ENCODE measurements at regions not wholly inside any gene's neighbourhood (a gene's known extent, or its start where the extent isn't known, plus 50 kb on each side); places are given as distances from the start of the nearest gene placed in this dataset.

DNA sequence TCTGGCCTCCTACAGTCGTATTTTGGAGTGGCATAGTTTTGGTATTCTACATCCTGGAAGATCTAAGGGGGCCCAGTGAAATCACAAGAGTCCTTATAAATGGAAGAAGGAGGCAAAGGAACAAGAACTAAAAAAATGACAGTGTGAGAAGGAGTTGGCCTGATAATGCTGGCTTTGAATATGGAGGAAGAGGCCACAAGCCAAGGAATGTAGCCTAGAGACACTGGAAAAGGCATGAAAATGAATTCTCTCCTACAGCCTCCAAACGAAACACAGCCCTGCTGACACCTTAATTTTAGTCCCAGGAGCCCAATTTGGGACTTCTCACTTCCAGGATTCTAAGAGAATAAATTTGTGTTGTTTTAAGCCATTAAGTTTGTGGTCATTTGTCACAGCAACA, 54.6 kb upstream of the LIPC start:
- TF ChIP-seq POLR2A (IDR thresholded peaks at IDR 0.05; ENCODE audit: borderline replicate concordance, extremely low read depth, insufficient read depth, insufficient read length) (no peak), YY1 (IDR thresholded peaks at IDR 0.05; ENCODE audit: extremely low read depth, insufficient replicate concordance, low read depth, low read length) (no peak), CEBPB (IDR thresholded peaks at IDR 0.05; ENCODE audit: low read depth) (no peak), ELF1 (IDR thresholded peaks at IDR 0.05; ENCODE audit: borderline replicate concordance, low read depth) (no peak), ZNF274 (IDR thresholded peaks at IDR 0.05; ENCODE audit: low read depth, low read length) (no peak), JUND (IDR thresholded peaks at IDR 0.05) (no peak), EZH2 (IDR thresholded peaks at IDR 0.05) (no peak), POLR2AphosphoS5 (IDR thresholded peaks at IDR 0.05; ENCODE audit: low read depth, low read length) (no peak), EGR1 (IDR thresholded peaks at IDR 0.05; ENCODE audit: low read depth) (no peak), SP1 (IDR thresholded peaks at IDR 0.05; ENCODE audit: low read depth) (no peak)
- TF ChIP-seq, protein P1, sequence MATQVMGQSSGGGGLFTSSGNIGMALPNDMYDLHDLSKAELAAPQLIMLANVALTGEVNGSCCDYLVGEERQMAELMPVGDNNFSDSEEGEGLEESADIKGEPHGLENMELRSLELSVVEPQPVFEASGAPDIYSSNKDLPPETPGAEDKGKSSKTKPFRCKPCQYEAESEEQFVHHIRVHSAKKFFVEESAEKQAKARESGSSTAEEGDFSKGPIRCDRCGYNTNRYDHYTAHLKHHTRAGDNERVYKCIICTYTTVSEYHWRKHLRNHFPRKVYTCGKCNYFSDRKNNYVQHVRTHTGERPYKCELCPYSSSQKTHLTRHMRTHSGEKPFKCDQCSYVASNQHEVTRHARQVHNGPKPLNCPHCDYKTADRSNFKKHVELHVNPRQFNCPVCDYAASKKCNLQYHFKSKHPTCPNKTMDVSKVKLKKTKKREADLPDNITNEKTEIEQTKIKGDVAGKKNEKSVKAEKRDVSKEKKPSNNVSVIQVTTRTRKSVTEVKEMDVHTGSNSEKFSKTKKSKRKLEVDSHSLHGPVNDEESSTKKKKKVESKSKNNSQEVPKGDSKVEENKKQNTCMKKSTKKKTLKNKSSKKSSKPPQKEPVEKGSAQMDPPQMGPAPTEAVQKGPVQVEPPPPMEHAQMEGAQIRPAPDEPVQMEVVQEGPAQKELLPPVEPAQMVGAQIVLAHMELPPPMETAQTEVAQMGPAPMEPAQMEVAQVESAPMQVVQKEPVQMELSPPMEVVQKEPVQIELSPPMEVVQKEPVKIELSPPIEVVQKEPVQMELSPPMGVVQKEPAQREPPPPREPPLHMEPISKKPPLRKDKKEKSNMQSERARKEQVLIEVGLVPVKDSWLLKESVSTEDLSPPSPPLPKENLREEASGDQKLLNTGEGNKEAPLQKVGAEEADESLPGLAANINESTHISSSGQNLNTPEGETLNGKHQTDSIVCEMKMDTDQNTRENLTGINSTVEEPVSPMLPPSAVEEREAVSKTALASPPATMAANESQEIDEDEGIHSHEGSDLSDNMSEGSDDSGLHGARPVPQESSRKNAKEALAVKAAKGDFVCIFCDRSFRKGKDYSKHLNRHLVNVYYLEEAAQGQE (IDR thresholded peaks at IDR 0.05; ENCODE audit: low read depth): no peak
- TF ChIP-seq, protein P2, sequence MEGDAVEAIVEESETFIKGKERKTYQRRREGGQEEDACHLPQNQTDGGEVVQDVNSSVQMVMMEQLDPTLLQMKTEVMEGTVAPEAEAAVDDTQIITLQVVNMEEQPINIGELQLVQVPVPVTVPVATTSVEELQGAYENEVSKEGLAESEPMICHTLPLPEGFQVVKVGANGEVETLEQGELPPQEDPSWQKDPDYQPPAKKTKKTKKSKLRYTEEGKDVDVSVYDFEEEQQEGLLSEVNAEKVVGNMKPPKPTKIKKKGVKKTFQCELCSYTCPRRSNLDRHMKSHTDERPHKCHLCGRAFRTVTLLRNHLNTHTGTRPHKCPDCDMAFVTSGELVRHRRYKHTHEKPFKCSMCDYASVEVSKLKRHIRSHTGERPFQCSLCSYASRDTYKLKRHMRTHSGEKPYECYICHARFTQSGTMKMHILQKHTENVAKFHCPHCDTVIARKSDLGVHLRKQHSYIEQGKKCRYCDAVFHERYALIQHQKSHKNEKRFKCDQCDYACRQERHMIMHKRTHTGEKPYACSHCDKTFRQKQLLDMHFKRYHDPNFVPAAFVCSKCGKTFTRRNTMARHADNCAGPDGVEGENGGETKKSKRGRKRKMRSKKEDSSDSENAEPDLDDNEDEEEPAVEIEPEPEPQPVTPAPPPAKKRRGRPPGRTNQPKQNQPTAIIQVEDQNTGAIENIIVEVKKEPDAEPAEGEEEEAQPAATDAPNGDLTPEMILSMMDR (IDR thresholded peaks at IDR 0.05 in 2 of 3, conservative IDR thresholded peaks at IDR 0.05 in 1 of 3; ENCODE audit: borderline replicate concordance in 1 of 3, insufficient read depth in 1 of 3, low read depth in 2 of 3, low read length in 2 of 3): no peak
- TF ChIP-seq, protein P3, sequence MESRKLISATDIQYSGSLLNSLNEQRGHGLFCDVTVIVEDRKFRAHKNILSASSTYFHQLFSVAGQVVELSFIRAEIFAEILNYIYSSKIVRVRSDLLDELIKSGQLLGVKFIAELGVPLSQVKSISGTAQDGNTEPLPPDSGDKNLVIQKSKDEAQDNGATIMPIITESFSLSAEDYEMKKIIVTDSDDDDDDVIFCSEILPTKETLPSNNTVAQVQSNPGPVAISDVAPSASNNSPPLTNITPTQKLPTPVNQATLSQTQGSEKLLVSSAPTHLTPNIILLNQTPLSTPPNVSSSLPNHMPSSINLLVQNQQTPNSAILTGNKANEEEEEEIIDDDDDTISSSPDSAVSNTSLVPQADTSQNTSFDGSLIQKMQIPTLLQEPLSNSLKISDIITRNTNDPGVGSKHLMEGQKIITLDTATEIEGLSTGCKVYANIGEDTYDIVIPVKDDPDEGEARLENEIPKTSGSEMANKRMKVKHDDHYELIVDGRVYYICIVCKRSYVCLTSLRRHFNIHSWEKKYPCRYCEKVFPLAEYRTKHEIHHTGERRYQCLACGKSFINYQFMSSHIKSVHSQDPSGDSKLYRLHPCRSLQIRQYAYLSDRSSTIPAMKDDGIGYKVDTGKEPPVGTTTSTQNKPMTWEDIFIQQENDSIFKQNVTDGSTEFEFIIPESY (IDR thresholded peaks at IDR 0.05; ENCODE audit: extremely low read depth, insufficient replicate concordance, low read length): no peak
- TF ChIP-seq, protein P4, sequence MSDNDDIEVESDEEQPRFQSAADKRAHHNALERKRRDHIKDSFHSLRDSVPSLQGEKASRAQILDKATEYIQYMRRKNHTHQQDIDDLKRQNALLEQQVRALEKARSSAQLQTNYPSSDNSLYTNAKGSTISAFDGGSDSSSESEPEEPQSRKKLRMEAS (IDR thresholded peaks at IDR 0.05): no peak

Measured in HCT116 (cell line).